Islet of Langerhans (tissue), 1 donor: ENCODE measurements at regions not wholly inside any gene's neighbourhood (a gene's known extent, or its start where the extent isn't known, plus 50 kb on each side); places are given as distances from the start of the nearest gene placed in this dataset.

ENCODE experiments used
- FAIRE-seq: peaks from one replicate; lab custom pipeline; 2011; peaks lifted over from hg19 to GRCh38; lab: Jason Lieb, UNC

- no peak for FAIRE-seq
Measured at GRCh38 chr1:5565281-5566125, 426.7 kb downstream of the NPHP4 start.

- no peak for FAIRE-seq
Measured at GRCh38 chr1:5564578-5565257, 427.5 kb downstream of the NPHP4 start.

GRCh38 chr1:5563861-5564577, 428.2 kb downstream of the NPHP4 start:
- no peak for FAIRE-seq

- no peak for FAIRE-seq
Measured at GRCh38 chr1:5562769-5563168, 429.5 kb downstream of the NPHP4 start.

GRCh38 chr1:5562331-5562730, 429.9 kb downstream of the NPHP4 start:
- FAIRE-seq = no peak

- FAIRE-seq = no peak
Measured at GRCh38 chr1:5559078-5559477, 433.1 kb downstream of the NPHP4 start.

- FAIRE-seq = no peak
Measured at GRCh38 chr1:5555853-5556252, 436.4 kb downstream of the NPHP4 start.

GRCh38 chr1:5554784-5555183, 437.4 kb downstream of the NPHP4 start:
- no peak for FAIRE-seq

GRCh38 chr1:5554111-5554510, 438.1 kb downstream of the NPHP4 start:
- FAIRE-seq = no peak

- FAIRE-seq = no peak
Measured at GRCh38 chr1:5552787-5553484, 439.3 kb downstream of the NPHP4 start.

- no peak for FAIRE-seq
Measured at GRCh38 chr1:5551274-5551975, 440.8 kb downstream of the NPHP4 start.

- no peak for FAIRE-seq
Measured at GRCh38 chr1:5548266-5548665, 444.0 kb downstream of the NPHP4 start.

GRCh38 chr1:5543235-5543634, 449.0 kb downstream of the NPHP4 start:
- no peak for FAIRE-seq

- FAIRE-seq = no peak
Measured at GRCh38 chr1:5532811-5533210, 459.4 kb downstream of the NPHP4 start.

GRCh38 chr1:5526822-5527551, 465.2 kb downstream of the NPHP4 start:
- no peak for FAIRE-seq

- no peak for FAIRE-seq
Measured at GRCh38 chr1:5526385-5526750, 465.9 kb downstream of the NPHP4 start.

- no peak for FAIRE-seq
Measured at GRCh38 chr1:5525597-5526384, 466.4 kb downstream of the NPHP4 start.

GRCh38 chr1:5522531-5523145, 469.6 kb downstream of the NPHP4 start:
- FAIRE-seq = no peak

- no peak for FAIRE-seq
Measured at GRCh38 chr1:5519366-5520135, 472.7 kb downstream of the NPHP4 start.
